ENCODE measurements at regions not wholly inside any gene's neighbourhood (a gene's known extent, or its start where the extent isn't known, plus 50 kb on each side); places are given as distances from the start of the nearest gene placed in this dataset.

- no peak for ATAC-seq
- Histone ChIP-seq H3K4me1 (ENCODE audit: control insufficient read depth in 1 of 2, insufficient read depth in 2 of 2, low read length in 2 of 2) (no peaks in the 10 kb centered on the region), H3K4me2 (ENCODE audit: low read length) (no peak overlapping the region), H3K9me2 (ENCODE audit: insufficient read depth) (no peaks in the 10 kb centered on the region), H3K36me3 (ENCODE audit: control insufficient read depth in 1 of 2, insufficient read depth in 2 of 2, low read length in 2 of 2) (no peaks in the 10 kb centered on the region), H3K9ac (ENCODE audit: low read length) (no peak overlapping the region), H3K9me3 (ENCODE audit: control insufficient read depth in 1 of 2, insufficient read depth in 1 of 2, low read depth in 1 of 2, low read length in 2 of 2) (no peaks in the 10 kb centered on the region), H3K27ac (ENCODE audit: low read depth, low read length) (no peak overlapping the region), H2AFZ (ENCODE audit: low read depth, low read length, poor library complexity, severe bottlenecking) (no peak overlapping the region), H3K79me2 (ENCODE audit: insufficient read depth, low read length) (no peaks in the 10 kb centered on the region), H3K27me3 (ENCODE audit: insufficient read depth, low read length) (no peaks in the 10 kb centered on the region), H4K20me1 (ENCODE audit: insufficient read depth) (no peaks in the 10 kb centered on the region), H3K4me3 (replicated peaks in 1 of 2; ENCODE audit: low read depth in 1 of 2, low read length in 2 of 2) (no peak overlapping the region)
- ChIA-PET RAD21 (ENCODE audit: low non-redundant PET in 1 of 2, low total read pairs in 2 of 2, uncharacterized antibody in 2 of 2, unreplicated experiment in 2 of 2) (no interaction called here), POLR2A (no interaction called here), CTCF (no interaction called here)
- BruUV-seq (replicated peaks) = no TSS peak
- DNase-seq (ENCODE audit: low read depth, low spot score) = no peak
- TF ChIP-seq CEBPB (IDR thresholded peaks at IDR 0.05; ENCODE audit: low read depth) (no peak), ZNF274 (IDR thresholded peaks at IDR 0.05; ENCODE audit: low read depth, low read length) (no peak), FOSL1 (IDR thresholded peaks at IDR 0.05; ENCODE audit: low read depth) (no peak), EZH2phosphoT487 (IDR thresholded peaks at IDR 0.05; ENCODE audit: borderline replicate concordance) (no peak), EGR1 (IDR thresholded peaks at IDR 0.05; ENCODE audit: low read depth) (no peak), ELF1 (IDR thresholded peaks at IDR 0.05; ENCODE audit: borderline replicate concordance, low read depth) (no peak), ZBTB33 (IDR thresholded peaks at IDR 0.05; ENCODE audit: extremely low read depth, insufficient replicate concordance, low read length) (no peak), SP1 (IDR thresholded peaks at IDR 0.05; ENCODE audit: low read depth) (no peak), REST (IDR thresholded peaks at IDR 0.05; ENCODE audit: low read depth) (no peak), TCF7L2 (IDR thresholded peaks at IDR 0.05; ENCODE audit: borderline replicate concordance, extremely low read depth, insufficient read depth, insufficient read length) (no peak), POLR2AphosphoS5 (IDR thresholded peaks at IDR 0.05; ENCODE audit: low read depth, low read length) (no peak), CTCF (IDR thresholded peaks at IDR 0.05 in 2 of 3, conservative IDR thresholded peaks at IDR 0.05 in 1 of 3; ENCODE audit: borderline replicate concordance in 1 of 3, insufficient read depth in 1 of 3, low read depth in 2 of 3, low read length in 2 of 3) (no peak), EZH2 (IDR thresholded peaks at IDR 0.05) (no peak), MAX (IDR thresholded peaks at IDR 0.05) (no peak), POLR2A (IDR thresholded peaks at IDR 0.05; ENCODE audit: borderline replicate concordance, extremely low read depth, insufficient read depth, insufficient read length) (no peak)
- intact Hi-C loops (cut with micrococcal nuclease) = no loop called here
Observed at GRCh38 chr6:9581155-9581554, 833.7 kb downstream of the TFAP2A start.
